Ishikawa (cell line): ENCODE measurements at regions not wholly inside any gene's neighbourhood (a gene's known extent, or its start where the extent isn't known, plus 50 kb on each side); places are given as distances from the start of the nearest gene placed in this dataset.

Source experiments
- CEBPB ChIP-seq: IDR thresholded peaks from 2 replicates; pipeline ENCODE4 v1.6.1; 2012
- CREB1 ChIP-seq: IDR thresholded peaks from 2 replicates; pipeline ENCODE4 v1.6.1; 2012; ENCODE audit warnings: low read depth
- EGR1 ChIP-seq: IDR thresholded peaks from 2 replicates; pipeline ENCODE4 v1.6.1; 2012
- EP300 ChIP-seq: IDR thresholded peaks from 2 replicates; pipeline ENCODE4 v1.6.1; 2012; ENCODE audit warnings: borderline replicate concordance
- FOXM1 ChIP-seq: IDR thresholded peaks from 2 replicates; pipeline ENCODE4 v1.6.1; 2012; ENCODE audit warnings: low read depth, borderline replicate concordance
- MAX ChIP-seq: IDR thresholded peaks from 2 replicates; pipeline ENCODE4 v1.6.1; 2012
- NFIC ChIP-seq: IDR thresholded peaks from 2 replicates; pipeline ENCODE4 v1.6.1; 2012
- RAD21 ChIP-seq: IDR thresholded peaks from 2 replicates; pipeline ENCODE4 v1.6.1; 2012; ENCODE audit warnings: low read depth
- REST ChIP-seq: IDR thresholded peaks from 2 replicates; pipeline ENCODE4 v1.6.1; 2012; ENCODE audit warnings: low read depth, mild to moderate bottlenecking
- TAF1 ChIP-seq: IDR thresholded peaks from 2 replicates; pipeline ENCODE4 v1.6.1; 2012; ENCODE audit warnings: low read depth, mild to moderate bottlenecking
- TCF12 ChIP-seq: IDR thresholded peaks from 2 replicates; pipeline ENCODE4 v1.6.1; 2012; ENCODE audit warnings: low read depth
- TEAD4 ChIP-seq: IDR thresholded peaks from 2 replicates; pipeline ENCODE4 v1.6.1; 2012
- USF1 ChIP-seq: IDR thresholded peaks from 2 replicates; pipeline ENCODE4 v1.6.1; 2012
- YY1 ChIP-seq: IDR thresholded peaks from 2 replicates; pipeline ENCODE4 v1.6.1; 2012; ENCODE audit warnings: low read depth
- ZBTB7A ChIP-seq: IDR thresholded peaks from 2 replicates; pipeline ENCODE4 v1.6.1; 2012; ENCODE audit warnings: low read depth

- TF ChIP-seq REST (no peak), TEAD4 (no peak), CEBPB (no peak), CREB1 (no peak), RAD21 (no peak), ZBTB7A (no peak), YY1 (no peak), USF1 (no peak), FOXM1 (no peak), NFIC (no peak), EGR1 (no peak), TAF1 (no peak), EP300 (no peak), TCF12 (no peak), MAX (no peak)
Measured at GRCh38 chr5:113761594-113761993, 248.1 kb downstream of the YTHDC2 start.

GRCh38 chr5:113764382-113764781 is 250.9 kb downstream of the YTHDC2 start:
- TF ChIP-seq TEAD4, result no peak
- no peak for TF ChIP-seq ZBTB7A
- TF ChIP-seq CEBPB, result no peak
- TF ChIP-seq MAX, result no peak
- no peak for TF ChIP-seq REST
- TF ChIP-seq RAD21, result no peak
- TF ChIP-seq TCF12, result no peak
- no peak for TF ChIP-seq USF1
- TF ChIP-seq NFIC, result no peak
- TF ChIP-seq TAF1, result no peak

GRCh38 chr5:113770648-113771047 is 257.2 kb downstream of the YTHDC2 start:
- no peak for TF ChIP-seq ZBTB7A
- no peak for TF ChIP-seq TCF12
- TF ChIP-seq TEAD4, result no peak
- no peak for TF ChIP-seq REST
- no peak for TF ChIP-seq USF1
- no peak for TF ChIP-seq FOXM1
- TF ChIP-seq CREB1, result no peak
- no peak for TF ChIP-seq NFIC
- no peak for TF ChIP-seq YY1
- TF ChIP-seq EP300, result no peak
- no peak for TF ChIP-seq CEBPB
- TF ChIP-seq MAX, result no peak
- no peak for TF ChIP-seq TAF1
- no peak for TF ChIP-seq EGR1
- no peak for TF ChIP-seq RAD21

GRCh38 chr5:113771483-113771882 is 258.0 kb downstream of the YTHDC2 start:
- TF ChIP-seq CEBPB (no peak), RAD21 (no peak), MAX (no peak), EGR1 (no peak), TCF12 (no peak), ZBTB7A (no peak)
